ENCODE measurements at regions not wholly inside any gene's neighbourhood (a gene's known extent, or its start where the extent isn't known, plus 50 kb on each side); places are given as distances from the start of the nearest gene placed in this dataset.
A peak's percentile ranks its signal among the peaks of the same experiment; 100 is the strongest.

GRCh38 chr6:2535506-2535905 is 215.2 kb downstream of the MYLK4 start:
- DNase-seq (ENCODE audit: low read depth) = no peak

GRCh38 chr6:2534406-2535042 is 216.2 kb downstream of the MYLK4 start:
- no peak for DNase-seq (ENCODE audit: low read depth)

DNA sequence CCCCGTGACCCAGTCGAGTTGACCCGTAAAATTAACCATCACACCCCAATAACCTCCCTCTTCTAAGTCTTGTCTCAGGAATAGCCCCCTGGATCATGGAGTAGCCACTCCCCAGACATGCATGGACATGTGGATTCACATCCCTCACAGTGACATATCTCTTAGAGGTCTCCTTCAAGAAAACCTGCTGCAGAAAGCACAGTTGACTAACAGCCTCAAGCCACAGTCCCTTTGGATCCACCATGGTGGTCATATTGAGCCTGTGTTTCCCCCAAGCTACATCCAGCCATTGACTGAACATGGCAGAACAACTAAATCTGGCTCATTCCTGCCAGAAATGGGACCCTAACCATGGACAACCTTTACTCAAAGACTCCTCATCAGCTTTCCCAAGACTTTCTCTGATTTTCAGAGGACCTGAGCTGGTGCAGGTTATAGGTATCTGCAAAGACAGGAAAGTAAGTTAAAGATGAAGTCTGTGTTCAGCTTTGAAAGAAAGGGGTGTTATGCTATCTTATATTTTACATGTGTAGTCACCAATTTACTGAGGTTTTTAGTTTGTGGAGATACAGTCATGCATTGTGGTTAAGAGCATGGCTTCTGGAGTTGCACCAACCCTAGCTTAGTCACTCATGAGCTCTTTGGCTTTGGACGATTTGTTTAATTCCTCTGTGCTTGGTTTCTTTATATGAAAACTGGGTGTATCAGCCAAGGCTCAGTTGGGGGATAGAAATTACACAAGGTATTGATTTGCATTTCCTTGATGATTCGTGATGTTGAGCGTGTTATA is 219.1 kb downstream of the MYLK4 start:
- peak; percentile 81 for DNase-seq (ENCODE audit: low read depth)

DNA sequence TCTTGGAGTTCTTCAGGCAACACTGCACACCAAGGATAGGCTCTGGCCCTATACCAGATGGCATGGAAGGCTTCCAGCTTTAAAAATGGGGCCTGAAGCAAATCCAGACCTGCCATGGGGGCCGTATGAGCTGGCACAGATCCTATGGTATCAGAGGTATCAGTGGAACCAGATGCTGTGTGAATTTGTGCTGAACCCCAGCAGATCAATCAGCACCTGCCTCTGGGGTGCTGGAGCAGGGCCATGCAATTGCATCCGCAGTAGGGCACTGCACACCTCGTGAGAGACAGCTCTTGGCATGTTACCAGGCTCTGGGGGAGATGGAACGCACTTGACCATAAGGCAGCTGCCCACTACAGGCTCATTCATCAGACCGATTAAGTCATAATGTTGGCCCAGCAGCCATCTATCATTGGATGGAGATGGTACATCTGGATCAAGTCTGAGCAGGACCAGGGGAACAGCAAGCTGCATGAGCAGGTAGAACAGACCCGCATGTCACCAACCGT is 221.5 kb downstream of the MYLK4 start:
- peak; percentile 17 for DNase-seq (ENCODE audit: low read depth)

GRCh38 chr6:2528156-2528555 is 222.6 kb downstream of the MYLK4 start:
- DNase-seq (ENCODE audit: low read depth) = no peak

GRCh38 chr6:2526766-2527165 is 224.0 kb downstream of the MYLK4 start:
- DNase-seq (ENCODE audit: low read depth) = no peak

- DNase-seq (ENCODE audit: low read depth) = peak; percentile 23
These were observed 226.6 kb downstream of the MYLK4 start for GRCh38 chr6:2524090-2524489.

- no peak for DNase-seq (ENCODE audit: low read depth)
These were observed 227.7 kb downstream of the MYLK4 start for GRCh38 chr6:2523061-2523460.

DNA sequence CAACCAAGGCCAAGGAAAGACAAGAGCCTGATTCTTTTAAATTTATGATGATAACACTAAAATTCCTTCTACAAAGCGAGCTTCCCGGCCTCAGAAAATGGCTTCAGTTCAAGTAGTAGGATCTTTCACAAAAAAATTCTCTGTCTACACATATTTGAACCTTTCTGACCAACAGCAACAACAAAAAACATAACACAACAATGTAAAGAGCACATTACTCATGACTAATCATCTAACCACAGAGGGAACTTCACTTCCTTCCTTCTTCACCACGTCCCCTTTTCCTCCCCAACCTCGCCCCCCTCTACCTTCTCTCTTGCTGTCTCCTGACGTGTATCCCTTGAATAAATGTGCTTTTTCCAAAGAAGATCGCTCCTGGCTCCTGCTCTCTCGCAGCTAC is 228.2 kb downstream of the MYLK4 start:
- peak; percentile 70 for DNase-seq (ENCODE audit: low read depth)

GRCh38 chr6:2517855-2518473 is 232.8 kb downstream of the MYLK4 start:
- no peak for DNase-seq (ENCODE audit: low read depth)

DNA sequence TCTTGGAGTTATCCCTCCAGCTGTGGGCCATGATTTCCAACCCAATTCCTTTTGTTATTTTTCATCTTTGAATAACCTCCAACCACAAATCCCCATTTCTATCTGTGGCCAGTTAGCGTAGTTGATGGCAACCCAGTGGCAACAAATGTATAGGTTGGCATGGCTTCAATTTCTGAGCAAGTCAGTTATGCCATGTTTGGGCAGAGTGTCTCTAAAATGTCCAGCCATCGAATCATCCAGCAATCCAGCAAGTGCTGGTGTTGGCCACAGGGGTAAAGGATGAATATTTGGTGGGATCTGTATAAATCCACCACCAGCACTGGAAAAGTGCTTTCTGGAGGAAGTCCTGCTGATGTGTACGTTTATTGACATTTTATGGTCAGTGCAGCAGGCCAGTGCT is 233.3 kb downstream of the MYLK4 start:
- DNase-seq (ENCODE audit: low read depth) = no peak

DNA sequence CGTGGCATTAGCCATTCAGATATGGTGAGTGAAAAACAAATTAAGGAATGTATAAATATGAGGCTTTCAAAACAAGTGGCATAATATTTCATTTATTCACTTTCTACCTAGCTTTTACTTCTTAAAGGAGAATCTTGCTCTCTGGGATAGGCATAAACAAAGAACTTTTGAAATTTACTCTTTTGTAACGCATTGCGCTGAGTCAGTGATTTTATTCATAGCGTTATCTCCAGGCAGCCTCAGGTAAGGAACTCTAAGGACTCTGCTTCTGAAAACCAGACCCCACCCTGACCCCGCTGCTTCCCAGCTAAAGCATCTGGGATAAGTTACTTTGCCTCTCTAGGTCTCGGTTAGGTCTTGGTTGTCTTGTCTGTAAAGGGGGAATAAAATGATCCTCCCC is 234.7 kb downstream of the MYLK4 start:
- no peak for DNase-seq (ENCODE audit: low read depth)

- DNase-seq (ENCODE audit: low read depth) = no peak
These were observed 235.7 kb downstream of the MYLK4 start for GRCh38 chr6:2514965-2515543.

- DNase-seq (ENCODE audit: low read depth) = no peak
These were observed 237.9 kb downstream of the MYLK4 start for GRCh38 chr6:2512802-2513201.

DNA sequence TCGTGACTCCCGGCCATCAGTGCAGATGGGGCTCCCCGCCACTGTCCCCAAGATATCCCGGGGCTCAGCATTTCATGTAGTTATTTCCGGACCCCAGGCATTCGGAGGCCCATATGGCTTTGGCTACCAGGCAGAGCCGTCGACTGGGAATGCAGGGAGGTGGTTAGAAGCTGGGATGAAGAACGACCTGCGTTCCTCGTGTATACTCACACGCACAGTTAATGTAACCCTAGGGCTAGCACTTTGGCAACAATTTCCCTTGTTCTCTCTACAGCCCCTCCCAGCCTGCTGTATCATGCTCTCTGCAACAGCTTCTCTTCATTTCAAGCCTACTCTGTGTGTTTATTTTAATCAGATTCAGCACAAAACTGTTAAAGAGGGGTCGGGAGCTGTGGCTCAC is 240.4 kb downstream of the MYLK4 start:
- no peak for DNase-seq (ENCODE audit: low read depth)

DNA sequence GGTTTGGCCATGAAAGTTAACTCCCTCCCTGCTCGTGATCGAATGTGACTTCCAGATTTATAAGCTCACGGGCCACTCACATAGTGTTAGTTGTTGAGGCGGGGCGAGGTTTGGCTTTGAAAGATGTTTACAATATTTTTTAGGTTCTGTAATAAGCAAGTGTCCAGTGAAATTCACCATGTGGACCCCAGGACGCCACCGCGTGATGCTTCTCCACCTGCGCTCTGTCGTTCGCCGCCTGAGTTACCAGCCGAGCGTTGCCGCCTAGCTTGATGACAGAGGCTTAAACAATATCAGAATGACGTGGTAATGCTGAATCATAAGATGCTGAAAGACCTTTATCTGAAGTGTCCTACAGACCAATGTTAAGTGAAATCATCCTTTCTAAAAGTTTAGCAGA is 241.0 kb downstream of the MYLK4 start:
- no peak for DNase-seq (ENCODE audit: low read depth)

- DNase-seq (ENCODE audit: low read depth) = no peak
These were observed 242.7 kb downstream of the MYLK4 start for GRCh38 chr6:2508071-2508470.

GRCh38 chr6:2507521-2508037 is 243.1 kb downstream of the MYLK4 start:
- DNase-seq (ENCODE audit: low read depth) = no peak

- no peak for DNase-seq (ENCODE audit: low read depth)
These were observed 243.7 kb downstream of the MYLK4 start for GRCh38 chr6:2507016-2507415.

DNA sequence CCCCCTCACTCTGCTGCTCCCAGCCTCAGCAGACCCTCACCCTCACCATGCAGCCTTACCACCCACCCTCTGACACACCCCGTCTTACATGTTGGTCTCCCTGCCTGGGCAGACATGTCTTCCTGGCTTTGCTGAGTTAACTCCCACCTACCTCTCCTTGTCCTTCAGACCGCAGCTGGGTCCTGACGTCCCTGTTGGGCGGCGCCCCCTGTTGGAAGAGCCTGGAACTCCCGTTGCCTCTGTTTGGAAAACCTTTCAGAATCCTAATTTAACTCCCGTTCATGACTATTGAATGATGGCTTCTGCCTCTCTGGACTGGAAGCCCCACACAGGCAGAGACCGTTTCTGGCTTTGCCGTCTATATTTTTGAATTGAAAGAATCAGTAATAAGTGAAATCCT is 245.1 kb downstream of the MYLK4 start:
- DNase-seq (ENCODE audit: low read depth) = peak; percentile 28

- no peak for DNase-seq (ENCODE audit: low read depth)
These were observed 246.1 kb downstream of the MYLK4 start for GRCh38 chr6:2504495-2505064.

Data from Daoy (cell line).